ENCODE measurements at regions not wholly inside any gene's neighbourhood (a gene's known extent, or its start where the extent isn't known, plus 50 kb on each side); places are given as distances from the start of the nearest gene placed in this dataset.
A peak's percentile ranks its signal among the peaks of the same experiment; 100 is the strongest.

- Mint-ChIP-seq H3K4me3 (no peak overlapping the region), H3K9me3 (peaks cover 23% of the 10 kb centered on the region), H3K27ac (no peak overlapping the region), H3K27me3 (ENCODE audit: insufficient read depth) (peaks cover 1% of the 10 kb centered on the region; the same call in 1 of the 2 replicates), H3K4me1 (ENCODE audit: low read depth) (peaks cover 21% of the 10 kb centered on the region), H3K36me3 (ENCODE audit: low read depth) (peaks cover 20% of the 10 kb centered on the region)
- TF ChIP-seq CTCF (IDR thresholded peaks at IDR 0.05), result no peak
- DNase-seq, result no peak
Measured at GRCh38 chr12:127178052-127178451, 1088.9 kb upstream of the TMEM132C start.

GRCh38 chr12:127178463-127178862 is 1088.5 kb upstream of the TMEM132C start:
- Mint-ChIP-seq H3K27ac (no peak overlapping the region), H3K4me3 (no peak overlapping the region), H3K36me3 (ENCODE audit: low read depth) (peaks cover 19% of the 10 kb centered on the region), H3K9me3 (peaks cover 23% of the 10 kb centered on the region), H3K27me3 (ENCODE audit: insufficient read depth) (peaks cover 1% of the 10 kb centered on the region; the same call in 1 of the 2 replicates), H3K4me1 (ENCODE audit: low read depth) (peaks cover 18% of the 10 kb centered on the region)
- TF ChIP-seq CTCF (IDR thresholded peaks at IDR 0.05), result no peak
- DNase-seq, result no peak

- Mint-ChIP-seq H3K36me3 (ENCODE audit: low read depth) (peaks cover 19% of the 10 kb centered on the region), H3K4me3 (no peak overlapping the region), H3K9me3 (peaks cover 23% of the 10 kb centered on the region), H3K27me3 (ENCODE audit: insufficient read depth) (peaks cover 1% of the 10 kb centered on the region; the same call in 1 of the 2 replicates), H3K27ac (no peak overlapping the region), H3K4me1 (ENCODE audit: low read depth) (peaks cover 12% of the 10 kb centered on the region)
- DNase-seq, result no peak
- TF ChIP-seq CTCF (IDR thresholded peaks at IDR 0.05), result no peak
Measured at GRCh38 chr12:127179176-127179575, 1087.8 kb upstream of the TMEM132C start.

GRCh38 chr12:127182018-127182417 is 1085.0 kb upstream of the TMEM132C start:
- Mint-ChIP-seq H3K9me3 (peaks cover 14% of the 10 kb centered on the region), H3K36me3 (ENCODE audit: low read depth) (peaks cover 13% of the 10 kb centered on the region), H3K4me1 (ENCODE audit: low read depth) (peaks cover 6% of the 10 kb centered on the region; the same call in 1 of the 2 replicates), H3K27ac (no peak overlapping the region), H3K4me3 (no peak overlapping the region), H3K27me3 (ENCODE audit: insufficient read depth) (peaks cover 1% of the 10 kb centered on the region)
- no peak for DNase-seq
- no peak for TF ChIP-seq CTCF (IDR thresholded peaks at IDR 0.05)

GRCh38 chr12:127189992-127190391 is 1077.0 kb upstream of the TMEM132C start:
- no peak for DNase-seq
- no peak overlapping the region for H3K27ac Mint-ChIP-seq
- no peak for TF ChIP-seq CTCF (IDR thresholded peaks at IDR 0.05)

GRCh38 chr12:127191129-127191528 is 1075.8 kb upstream of the TMEM132C start:
- no peak for TF ChIP-seq CTCF (IDR thresholded peaks at IDR 0.05)
- H3K27me3 Mint-ChIP-seq (ENCODE audit: insufficient read depth), result no peaks in the 10 kb centered on the region; the same call in 1 of the 2 replicates
- no peaks in the 10 kb centered on the region for H3K9me3 Mint-ChIP-seq
- H3K36me3 Mint-ChIP-seq (ENCODE audit: low read depth), result no peaks in the 10 kb centered on the region
- no peak overlapping the region; the same call in 1 of the 2 replicates for H3K4me3 Mint-ChIP-seq
- H3K27ac Mint-ChIP-seq, result peak overlapping the region; percentile 2
- DNase-seq, result peak; percentile 83
- peaks cover 50% of the 10 kb centered on the region for H3K4me1 Mint-ChIP-seq (ENCODE audit: low read depth)

More at GRCh38 chr12:127189992-127190391, 1077.0 kb upstream of the TMEM132C start:
- Mint-ChIP-seq H3K4me3 (no peak overlapping the region), H3K36me3 (ENCODE audit: low read depth) (no peaks in the 10 kb centered on the region), H3K9me3 (no peaks in the 10 kb centered on the region), H3K27me3 (ENCODE audit: insufficient read depth) (no peaks in the 10 kb centered on the region; the same call in 1 of the 2 replicates), H3K4me1 (ENCODE audit: low read depth) (peaks cover 50% of the 10 kb centered on the region)
